ENCODE measurements at regions not wholly inside any gene's neighbourhood (a gene's known extent, or its start where the extent isn't known, plus 50 kb on each side); places are given as distances from the start of the nearest gene placed in this dataset.
"Not testable (repeated sequence)": the region's sequence is repeated elsewhere in the genome, so short reads cannot be mapped to it uniquely, and the experiment has no call there.

DNA sequence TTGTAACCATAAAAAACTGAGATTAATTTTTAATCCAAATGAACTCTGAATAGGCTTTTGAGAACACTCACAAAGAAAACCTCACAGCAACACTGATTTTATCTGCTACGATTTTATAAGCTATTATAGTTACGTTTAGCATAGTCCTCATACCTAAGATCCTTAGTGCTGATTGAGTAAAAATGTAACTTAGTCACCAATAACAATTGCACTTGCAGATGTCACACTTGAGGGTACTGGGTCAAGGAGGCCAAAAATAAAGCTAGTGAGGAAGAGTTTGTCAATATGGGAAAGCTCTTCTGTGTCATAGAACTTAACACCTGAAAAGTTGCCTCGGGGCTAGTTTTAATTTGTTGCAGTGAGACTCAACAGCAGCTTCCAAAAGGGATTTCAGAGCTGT, 706.5 kb upstream of the FAM98A start:
- DNase-seq (ENCODE audit: low read depth) = no peak

DNA sequence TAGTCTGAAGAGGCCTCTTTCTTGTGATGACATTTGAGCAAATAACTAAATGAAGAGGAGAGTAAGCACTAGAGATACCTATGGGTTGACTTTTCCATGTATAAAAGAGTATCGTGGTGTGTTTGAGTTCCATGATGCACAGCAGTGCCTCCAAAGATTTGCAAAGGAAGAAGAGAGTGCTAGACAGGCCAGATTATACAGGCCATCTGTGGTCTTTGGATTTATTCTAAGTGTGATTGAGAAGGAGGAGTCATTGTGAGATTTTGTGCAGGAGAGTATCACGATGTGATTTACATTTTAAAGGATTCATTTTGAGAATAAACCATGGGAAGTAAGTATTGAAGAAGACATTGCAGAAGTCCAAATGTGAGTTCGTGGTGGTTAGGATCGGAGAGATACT, 695.9 kb upstream of the FAM98A start:
- DNase-seq (ENCODE audit: low read depth) = no peak

GRCh38 chr2:34291076-34291475, 692.0 kb upstream of the FAM98A start:
- DNase-seq (ENCODE audit: low read depth) = no peak

DNA sequence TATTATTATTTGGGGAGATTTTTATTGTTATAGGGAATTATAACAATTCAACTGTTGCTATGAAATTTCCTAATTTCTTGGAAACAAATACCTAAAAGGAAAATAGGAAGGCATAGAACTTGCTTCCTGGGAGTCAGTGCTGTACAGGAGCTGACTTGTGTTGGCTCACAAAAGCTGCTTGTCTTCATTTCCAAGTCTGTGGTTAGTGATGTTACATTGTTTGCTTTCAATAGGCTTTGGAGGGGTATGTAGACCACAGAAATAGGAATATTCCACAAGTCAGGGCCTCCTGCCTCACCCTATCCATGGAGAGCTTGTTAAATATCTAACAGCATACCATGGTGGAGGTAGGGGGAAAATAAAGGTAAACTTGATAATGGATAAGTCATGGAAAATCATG, 688.9 kb upstream of the FAM98A start:
- no peak for DNase-seq (ENCODE audit: low read depth)

DNA sequence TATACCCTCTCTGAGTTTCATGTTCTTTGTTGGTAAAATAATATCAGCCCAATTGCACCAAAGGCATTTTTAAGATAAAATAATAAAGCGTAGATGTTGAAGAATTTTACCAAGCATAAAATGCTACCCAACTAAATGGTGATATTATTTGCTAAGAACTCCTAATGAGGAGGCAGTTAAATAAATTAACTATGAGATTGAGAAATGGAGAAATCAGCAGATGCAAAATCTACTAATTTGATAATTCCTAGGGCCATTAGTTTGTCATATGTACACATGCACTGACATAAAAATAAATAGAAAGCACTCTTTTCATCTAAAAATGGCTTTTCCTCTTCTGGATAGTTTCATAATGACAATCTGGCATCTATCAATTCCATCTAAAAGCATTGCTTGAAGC, 681.5 kb upstream of the FAM98A start:
- no peak for DNase-seq (ENCODE audit: low read depth)

DNA sequence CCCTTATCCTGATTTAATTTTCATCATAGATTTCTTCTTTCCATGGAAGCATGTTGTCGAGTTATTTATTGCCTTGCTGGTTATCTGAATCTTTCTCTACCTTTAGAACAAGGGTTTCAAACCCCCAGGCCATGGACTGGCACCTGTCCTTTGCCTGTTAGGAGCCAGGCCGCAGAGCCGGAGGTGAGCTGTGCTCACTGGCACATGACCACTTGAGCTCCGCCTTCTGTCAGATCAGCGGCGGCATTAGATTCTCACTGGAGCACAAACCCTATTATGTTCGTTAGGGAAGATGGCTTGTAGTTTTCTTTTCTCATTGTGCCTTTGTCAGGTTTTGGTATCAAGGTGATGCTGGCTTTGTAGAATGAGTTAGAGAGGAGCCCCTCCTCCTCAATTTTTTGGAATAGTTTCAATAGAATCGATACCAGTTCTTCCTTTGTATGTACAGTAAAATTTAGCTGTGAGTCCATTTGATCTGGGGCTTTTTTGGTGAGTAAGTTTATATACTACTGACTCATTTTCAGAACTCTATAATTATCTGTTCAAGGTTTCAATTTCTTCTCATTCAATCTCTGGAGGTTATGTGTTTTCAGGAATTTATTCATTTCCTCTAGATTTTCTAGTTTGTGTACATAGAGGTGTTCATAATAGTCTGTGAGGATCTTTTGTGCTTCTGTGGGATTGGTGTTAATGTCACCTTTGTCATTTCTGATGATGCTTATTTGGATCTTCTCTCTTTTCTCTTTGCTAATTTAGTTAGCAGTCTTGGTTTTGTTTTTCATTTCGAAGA, 668.0 kb upstream of the FAM98A start:
- DNase-seq (ENCODE audit: low read depth) = no peak

GRCh38 chr2:34261701-34262100, 662.6 kb upstream of the FAM98A start:
- DNase-seq (ENCODE audit: low read depth) = no peak

DNA sequence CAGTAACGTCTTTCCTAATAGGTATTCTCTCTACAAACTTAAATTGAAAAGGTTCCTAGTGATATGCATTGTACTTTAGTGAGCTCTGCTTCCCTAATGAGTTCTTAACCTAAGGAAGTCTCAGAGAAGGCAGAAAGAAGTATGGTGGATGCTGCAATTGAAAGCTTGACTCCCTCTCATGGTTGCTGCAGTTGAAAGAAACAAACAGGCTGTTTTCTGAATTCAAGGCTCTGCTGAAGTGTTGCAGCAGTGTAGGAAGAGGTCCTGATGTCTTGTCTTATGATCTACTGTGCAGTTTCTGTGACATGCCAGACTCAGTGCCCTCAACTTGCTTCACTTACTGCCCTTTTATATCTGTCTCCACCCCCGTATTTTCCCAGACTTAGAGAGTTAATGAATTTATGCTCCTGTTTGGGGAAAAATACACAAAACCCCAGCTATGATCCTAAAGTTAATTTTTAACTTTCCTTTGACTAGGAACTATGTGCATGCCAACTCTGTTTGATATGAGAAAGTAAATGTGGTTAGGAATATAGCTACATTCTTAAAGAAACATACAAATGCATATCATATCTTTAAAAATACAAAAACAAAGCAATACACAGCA, 655.3 kb upstream of the FAM98A start:
- no peak for DNase-seq (ENCODE audit: low read depth)

DNA sequence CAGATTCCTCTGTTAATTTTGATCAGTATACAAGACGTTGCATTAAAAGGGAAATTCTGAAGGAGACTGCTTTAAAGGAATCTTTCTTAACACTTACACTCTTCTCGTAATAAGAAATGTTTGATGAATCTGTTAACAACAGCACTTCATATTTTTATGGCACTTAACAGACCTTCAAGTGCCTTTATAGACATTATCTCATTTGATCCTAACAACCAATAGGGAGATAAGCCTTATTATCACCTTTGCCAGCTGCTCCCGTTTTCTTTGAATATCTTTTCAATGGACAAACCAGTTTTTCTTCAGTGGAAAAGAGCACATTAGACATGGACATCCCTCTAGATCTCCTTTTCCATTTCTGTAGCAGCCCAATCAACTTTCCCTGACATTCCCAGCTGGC, 653.0 kb upstream of the FAM98A start:
- no peak for DNase-seq (ENCODE audit: low read depth)

DNA sequence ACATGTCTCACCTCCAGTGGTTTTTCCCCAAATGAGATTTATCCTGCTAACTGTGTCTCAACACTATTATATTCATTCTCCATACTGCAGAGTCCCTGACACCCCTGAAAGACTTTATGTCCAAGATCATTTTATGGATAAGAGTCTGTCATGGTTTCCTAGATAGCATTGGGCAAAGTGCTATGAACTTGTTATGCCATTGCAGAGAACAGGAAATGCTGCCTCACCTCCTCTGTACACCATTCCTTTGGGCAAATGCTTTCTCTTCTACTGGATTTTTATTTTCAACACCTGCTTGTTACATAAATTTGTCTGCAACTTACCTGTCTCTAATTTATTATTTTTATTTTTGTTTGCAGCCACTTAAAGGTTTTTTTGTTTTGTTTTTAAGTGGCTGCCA, 652.5 kb upstream of the FAM98A start:
- DNase-seq (ENCODE audit: low read depth) = no peak

GRCh38 chr2:34244195-34244594, 645.1 kb upstream of the FAM98A start:
- DNase-seq (ENCODE audit: low read depth) = no peak

- no peak for DNase-seq (ENCODE audit: low read depth)
Measured at GRCh38 chr2:34242763-34243123, 643.6 kb upstream of the FAM98A start.

- no peak for DNase-seq (ENCODE audit: low read depth)
Measured at GRCh38 chr2:34241905-34242762, 643.0 kb upstream of the FAM98A start.

GRCh38 chr2:34239511-34239910, 640.4 kb upstream of the FAM98A start:
- no peak for DNase-seq (ENCODE audit: low read depth)

- DNase-seq (ENCODE audit: low read depth) = no peak
Measured at GRCh38 chr2:34234823-34235222, 635.7 kb upstream of the FAM98A start.

DNA sequence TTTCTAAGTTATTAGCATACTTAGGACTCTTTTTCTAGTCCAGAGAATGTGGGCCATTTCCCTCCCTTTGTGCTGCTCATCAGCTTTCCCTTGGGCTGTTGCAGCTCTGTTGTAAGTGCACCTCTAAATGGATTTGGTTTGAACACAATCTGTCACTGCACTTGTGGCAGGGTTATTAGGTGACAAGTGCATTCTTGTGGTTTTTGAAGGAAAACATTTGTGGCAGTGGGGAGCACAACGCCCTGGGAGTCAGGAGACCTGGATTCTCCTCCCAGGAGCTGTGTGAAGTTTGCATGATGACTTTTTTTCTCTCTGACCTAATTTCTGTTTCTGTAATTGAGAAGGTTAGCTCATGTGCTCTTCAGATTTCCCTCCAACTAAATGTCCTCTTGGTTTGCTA, 630.9 kb upstream of the FAM98A start:
- no peak for DNase-seq (ENCODE audit: low read depth)

- DNase-seq (ENCODE audit: low read depth) = no peak
Measured at GRCh38 chr2:34215174-34215573, 616.1 kb upstream of the FAM98A start.

DNA sequence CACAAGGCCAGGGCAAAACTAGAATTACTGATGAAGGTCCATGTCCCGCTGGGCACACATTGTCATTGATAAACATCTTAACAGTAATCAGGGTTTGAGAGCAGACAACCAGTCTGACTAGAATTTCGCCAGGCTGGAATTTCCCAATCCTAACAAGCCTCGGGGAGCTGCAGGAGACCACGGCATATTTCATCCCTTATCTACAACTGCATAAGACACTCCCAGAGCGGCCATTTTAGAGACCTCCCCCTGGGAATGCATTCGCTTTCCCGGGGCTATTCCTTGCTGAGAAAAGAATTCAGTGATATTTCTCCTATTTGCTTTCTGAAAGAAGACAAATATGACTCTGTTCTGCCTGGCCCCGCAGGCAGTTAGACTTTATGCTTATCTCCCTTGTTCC, 611.3 kb upstream of the FAM98A start:
- DNase-seq (ENCODE audit: low read depth) = not testable (repeated sequence)

DNA sequence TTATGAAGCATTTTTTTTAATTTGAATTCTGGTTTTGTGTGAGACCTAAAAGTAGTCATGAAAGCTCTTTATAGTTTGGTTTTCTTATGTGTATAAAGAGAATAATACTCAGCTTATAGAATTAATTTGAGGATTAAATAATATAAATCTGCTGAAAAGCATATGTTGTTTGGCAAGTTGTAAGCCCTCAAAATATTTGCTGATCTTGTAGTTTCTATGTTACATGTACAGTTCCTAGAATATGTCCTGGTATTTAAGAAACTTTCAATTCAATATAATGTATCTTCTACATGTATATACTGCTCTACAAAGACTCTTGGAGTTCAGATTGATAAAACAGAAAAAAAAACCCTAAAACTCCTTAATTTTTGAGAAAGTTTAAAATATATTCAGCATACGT, 605.5 kb upstream of the FAM98A start:
- no peak for DNase-seq (ENCODE audit: low read depth)

- DNase-seq (ENCODE audit: low read depth) = no peak
Measured at GRCh38 chr2:34201099-34201498, 602.0 kb upstream of the FAM98A start.

GRCh38 chr2:34199971-34200370, 600.9 kb upstream of the FAM98A start:
- DNase-seq (ENCODE audit: low read depth) = no peak

- no peak for DNase-seq (ENCODE audit: low read depth)
Measured at GRCh38 chr2:34193164-34193563, 594.1 kb upstream of the FAM98A start.

Data from activated T-helper 9 cell treated with anti-CD3 and anti-CD28 coated beads, Interleukin-2, amount 50 U/mL, for 16 hours (primary cell).